Hepatocyte (in vitro differentiated cells): ENCODE measurements at regions not wholly inside any gene's neighbourhood (a gene's known extent, or its start where the extent isn't known, plus 50 kb on each side); places are given as distances from the start of the nearest gene placed in this dataset.

Source experiments
- EZH2 ChIP-seq: fragments of 200-600 bp; sonication (generic); IDR thresholded peaks from 2 replicates; pipeline ENCODE4 v1.6.1; 2016; ENCODE audit warnings: antibody characterized with exemption, mild to moderate bottlenecking, borderline replicate concordance
- TF ChIP-seq, protein P1 (sequence below): fragments of 200-600 bp; sonication (generic); IDR thresholded peaks from 2 replicates; pipeline ENCODE4 v1.5.1; 2016; ENCODE audit warnings: antibody characterized with exemption, mild to moderate bottlenecking; ENCODE audit not compliant: poor library complexity

DNA sequence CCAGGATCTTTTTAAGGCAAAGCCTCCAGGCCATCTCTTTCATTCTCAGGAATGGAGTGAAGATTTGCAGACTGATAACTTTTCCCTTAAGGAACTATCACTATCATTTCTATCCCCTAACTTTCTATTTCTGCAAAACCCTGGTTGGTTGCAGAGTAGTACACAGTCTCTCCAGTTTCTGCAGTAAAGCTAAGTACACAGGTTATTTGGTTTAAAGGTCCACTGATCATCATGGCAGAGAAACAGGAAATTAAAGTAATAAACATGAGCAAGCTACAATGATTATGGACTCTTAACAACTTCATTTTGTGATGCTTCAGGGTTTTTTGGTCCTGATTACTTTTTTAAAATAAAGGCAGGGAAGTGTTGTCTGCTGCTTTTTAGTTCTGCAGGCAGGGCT is 890.0 kb upstream of the DDX18 start:
- TF ChIP-seq, protein P1, sequence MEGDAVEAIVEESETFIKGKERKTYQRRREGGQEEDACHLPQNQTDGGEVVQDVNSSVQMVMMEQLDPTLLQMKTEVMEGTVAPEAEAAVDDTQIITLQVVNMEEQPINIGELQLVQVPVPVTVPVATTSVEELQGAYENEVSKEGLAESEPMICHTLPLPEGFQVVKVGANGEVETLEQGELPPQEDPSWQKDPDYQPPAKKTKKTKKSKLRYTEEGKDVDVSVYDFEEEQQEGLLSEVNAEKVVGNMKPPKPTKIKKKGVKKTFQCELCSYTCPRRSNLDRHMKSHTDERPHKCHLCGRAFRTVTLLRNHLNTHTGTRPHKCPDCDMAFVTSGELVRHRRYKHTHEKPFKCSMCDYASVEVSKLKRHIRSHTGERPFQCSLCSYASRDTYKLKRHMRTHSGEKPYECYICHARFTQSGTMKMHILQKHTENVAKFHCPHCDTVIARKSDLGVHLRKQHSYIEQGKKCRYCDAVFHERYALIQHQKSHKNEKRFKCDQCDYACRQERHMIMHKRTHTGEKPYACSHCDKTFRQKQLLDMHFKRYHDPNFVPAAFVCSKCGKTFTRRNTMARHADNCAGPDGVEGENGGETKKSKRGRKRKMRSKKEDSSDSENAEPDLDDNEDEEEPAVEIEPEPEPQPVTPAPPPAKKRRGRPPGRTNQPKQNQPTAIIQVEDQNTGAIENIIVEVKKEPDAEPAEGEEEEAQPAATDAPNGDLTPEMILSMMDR: no peak
- no peak for TF ChIP-seq EZH2
